Choroid plexus epithelial cell (primary cell): ENCODE measurements at regions not wholly inside any gene's neighbourhood (a gene's known extent, or its start where the extent isn't known, plus 50 kb on each side); places are given as distances from the start of the nearest gene placed in this dataset.
"Not testable (repeated sequence)": the region's sequence is repeated elsewhere in the genome, so short reads cannot be mapped to it uniquely, and the experiment has no call there.

Source experiments
- DNase-seq: peaks from one replicate; pipeline ENCODE4 v3.0.0-alpha.2; 2010; ENCODE audit warnings: low read depth
- H3K4me3 ChIP-seq: 2 replicates; pipeline ENCODE4 v1.5.1; 2011; ENCODE audit warnings: low read depth, mild to moderate bottlenecking, control low read depth, low read length, moderate library complexity
- TF ChIP-seq, protein P1 (sequence below): conservative IDR thresholded peaks from 2 replicates; pipeline ENCODE4 v1.5.1; 2011; ENCODE audit warnings: low read depth, mild to moderate bottlenecking, control low read depth, inconsistent platforms, low read length, moderate library complexity

DNA sequence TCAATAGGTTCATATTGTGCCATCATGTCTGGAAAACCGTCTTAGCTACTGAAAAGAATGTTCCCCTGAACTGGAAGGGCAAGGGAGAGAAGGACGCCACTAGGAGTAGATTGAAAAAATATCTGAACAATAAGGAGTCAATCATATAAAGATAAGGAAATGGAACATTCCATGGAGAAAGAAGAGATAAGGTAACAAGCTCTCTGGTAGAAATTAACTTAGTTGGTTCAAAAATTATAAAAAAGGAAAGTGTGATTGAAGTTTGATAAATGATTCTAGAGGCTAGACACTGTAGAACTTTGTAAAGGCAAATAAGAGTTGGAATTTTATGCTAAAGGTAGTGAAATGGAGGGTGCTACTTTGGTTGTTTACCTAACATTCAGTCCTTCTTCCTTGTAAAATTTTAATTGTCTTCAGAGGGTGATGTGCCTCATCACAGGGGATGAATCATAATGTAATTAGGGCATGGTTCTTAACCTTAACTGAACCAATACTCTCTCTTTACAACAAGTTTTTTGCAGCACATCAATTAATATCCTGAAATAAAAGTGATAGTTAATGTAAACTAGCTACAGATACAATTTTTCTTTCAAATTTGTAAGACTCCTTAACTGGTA lies 135.5 kb downstream of the GPX5 start:
- TF ChIP-seq, protein P1, sequence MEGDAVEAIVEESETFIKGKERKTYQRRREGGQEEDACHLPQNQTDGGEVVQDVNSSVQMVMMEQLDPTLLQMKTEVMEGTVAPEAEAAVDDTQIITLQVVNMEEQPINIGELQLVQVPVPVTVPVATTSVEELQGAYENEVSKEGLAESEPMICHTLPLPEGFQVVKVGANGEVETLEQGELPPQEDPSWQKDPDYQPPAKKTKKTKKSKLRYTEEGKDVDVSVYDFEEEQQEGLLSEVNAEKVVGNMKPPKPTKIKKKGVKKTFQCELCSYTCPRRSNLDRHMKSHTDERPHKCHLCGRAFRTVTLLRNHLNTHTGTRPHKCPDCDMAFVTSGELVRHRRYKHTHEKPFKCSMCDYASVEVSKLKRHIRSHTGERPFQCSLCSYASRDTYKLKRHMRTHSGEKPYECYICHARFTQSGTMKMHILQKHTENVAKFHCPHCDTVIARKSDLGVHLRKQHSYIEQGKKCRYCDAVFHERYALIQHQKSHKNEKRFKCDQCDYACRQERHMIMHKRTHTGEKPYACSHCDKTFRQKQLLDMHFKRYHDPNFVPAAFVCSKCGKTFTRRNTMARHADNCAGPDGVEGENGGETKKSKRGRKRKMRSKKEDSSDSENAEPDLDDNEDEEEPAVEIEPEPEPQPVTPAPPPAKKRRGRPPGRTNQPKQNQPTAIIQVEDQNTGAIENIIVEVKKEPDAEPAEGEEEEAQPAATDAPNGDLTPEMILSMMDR, result no peak
- DNase-seq, result no peak
- no peak overlapping the region for H3K4me3 ChIP-seq

DNA sequence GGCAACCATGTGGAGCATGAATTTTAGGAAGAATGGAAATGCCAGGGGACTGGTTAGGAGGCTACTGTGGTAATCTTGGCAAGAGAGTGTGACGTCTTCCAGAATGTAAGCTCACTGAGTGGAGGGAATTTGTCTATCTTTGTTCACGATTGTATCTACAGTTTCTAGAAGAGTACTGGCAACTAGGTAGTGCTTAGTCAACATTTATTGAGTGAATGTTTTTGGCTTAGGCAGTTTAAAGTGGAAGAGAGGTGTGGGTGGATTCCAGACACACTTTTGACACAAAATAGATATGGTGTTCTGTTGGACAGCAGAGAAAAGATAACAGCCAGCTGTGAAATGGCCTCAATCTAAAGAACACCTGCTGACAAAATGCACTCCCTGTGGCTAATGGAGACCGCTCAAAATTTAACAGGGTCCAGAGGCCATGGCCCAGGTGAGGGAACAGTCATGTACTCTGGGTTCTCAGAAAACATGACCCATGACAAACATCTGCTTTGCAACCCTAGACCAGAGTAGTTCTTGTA lies 139.3 kb downstream of the GPX5 start:
- no peak overlapping the region for H3K4me3 ChIP-seq
- TF ChIP-seq, protein P1, result no peak
- no peak for DNase-seq

DNA sequence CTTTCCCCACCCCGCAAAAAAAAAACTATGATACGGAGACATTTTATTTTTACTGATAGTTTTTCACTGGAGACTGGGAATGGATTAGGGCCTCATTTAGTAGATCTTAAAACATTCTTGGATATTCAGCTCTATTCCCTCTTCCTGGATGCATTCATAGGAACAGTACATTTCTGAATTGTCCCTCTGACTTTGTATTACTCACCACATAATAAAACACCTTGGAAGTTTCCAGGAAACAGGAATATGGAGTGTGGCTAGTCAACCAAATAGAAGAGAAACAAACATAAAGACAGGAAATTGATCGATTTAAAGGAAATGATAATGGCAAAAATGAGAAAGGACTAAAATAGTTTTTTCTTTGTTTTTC lies 147.7 kb downstream of the GPX5 start:
- DNase-seq, result no peak
- TF ChIP-seq, protein P1, result no peak
- H3K4me3 ChIP-seq, result no peak overlapping the region

DNA sequence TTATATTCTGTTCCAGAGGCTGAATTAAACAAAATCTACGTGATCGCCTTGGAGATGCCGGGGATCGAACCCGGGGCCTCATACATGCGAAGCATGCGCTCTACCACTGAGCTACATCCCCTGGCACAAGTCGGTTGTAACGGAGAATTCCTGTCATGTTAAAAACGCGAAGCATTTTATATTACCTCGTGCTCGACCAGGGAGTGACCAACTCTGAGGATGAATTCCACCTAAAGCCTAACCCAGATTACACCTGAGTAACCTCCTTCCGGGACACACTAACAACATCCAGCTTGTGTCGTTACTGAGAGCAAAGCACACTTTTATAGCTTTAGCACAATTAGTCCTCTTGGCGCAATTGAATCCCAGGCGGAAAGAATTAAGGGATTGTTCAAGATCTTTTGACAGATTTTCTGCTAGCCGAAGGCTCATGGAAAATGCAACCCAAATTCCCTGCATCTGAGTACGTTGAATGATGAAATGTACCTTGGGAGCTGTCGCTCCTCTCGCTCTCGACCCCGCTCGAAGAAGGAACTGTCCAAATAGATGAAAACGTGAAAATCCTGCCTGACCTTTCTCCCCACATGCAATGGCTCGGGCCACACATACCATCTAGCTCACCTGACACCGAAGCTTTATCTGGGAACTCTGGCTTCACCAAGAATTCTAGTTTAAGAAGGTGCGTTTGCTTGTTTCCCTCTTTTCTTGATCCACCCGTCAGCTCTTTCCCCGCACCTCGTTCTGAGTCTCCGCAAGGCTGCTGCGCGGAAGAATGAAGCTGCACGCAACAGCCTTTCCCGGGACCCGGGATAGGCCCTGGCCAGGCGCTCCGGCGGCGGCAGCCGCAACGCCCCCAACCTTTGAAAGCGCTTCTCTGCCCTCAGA lies 148.3 kb downstream of the GPX5 start:
- peak overlapping the region; percentile 53 for H3K4me3 ChIP-seq

DNA sequence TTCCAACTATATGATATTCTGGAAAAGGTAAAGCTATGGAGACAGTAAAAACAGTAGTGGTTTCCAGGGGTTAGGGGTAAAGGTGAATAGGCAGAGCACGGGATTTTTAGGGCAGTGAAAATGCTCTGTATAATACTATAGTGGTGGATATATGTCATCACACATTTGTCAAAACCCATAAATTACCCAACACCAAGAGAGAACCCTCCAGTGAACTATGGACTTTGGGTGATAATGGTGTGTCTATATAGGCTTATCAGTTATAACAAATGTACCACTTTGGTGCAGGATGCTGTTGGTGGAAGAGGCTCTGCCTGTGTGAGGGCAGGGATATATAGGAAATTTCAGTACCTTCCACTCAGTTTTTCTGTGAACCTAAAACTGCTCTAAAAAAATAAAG lies 149.9 kb downstream of the GPX5 start:
- TF ChIP-seq, protein P1, result no peak
- no peak overlapping the region for H3K4me3 ChIP-seq
- DNase-seq, result no peak

More for the DNA sequence above, 148.3 kb downstream of the GPX5 start:
- DNase-seq, result peak; percentile 76
- TF ChIP-seq, protein P1, result no peak

DNA sequence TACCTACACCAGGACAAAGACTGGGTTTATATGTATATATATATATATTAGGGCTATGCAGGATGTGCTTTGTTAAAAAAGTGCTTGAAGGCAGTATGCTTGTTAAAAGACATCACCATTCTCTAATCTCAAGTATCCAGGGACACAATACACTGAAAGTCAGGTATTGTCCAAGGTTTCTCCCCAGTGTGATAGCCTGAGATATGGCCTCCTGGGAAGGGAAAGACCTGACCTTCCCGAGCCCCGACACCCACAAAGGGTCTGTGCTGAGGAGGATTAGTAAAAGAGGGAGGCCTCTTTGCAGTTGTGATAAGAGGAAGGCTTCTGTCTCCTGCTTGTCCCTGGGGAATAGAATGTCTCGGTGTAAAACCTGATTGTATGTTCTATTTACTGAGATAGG lies 156.9 kb downstream of the GPX5 start:
- DNase-seq, result no peak
- no peak overlapping the region for H3K4me3 ChIP-seq
- TF ChIP-seq, protein P1, result no peak

DNA sequence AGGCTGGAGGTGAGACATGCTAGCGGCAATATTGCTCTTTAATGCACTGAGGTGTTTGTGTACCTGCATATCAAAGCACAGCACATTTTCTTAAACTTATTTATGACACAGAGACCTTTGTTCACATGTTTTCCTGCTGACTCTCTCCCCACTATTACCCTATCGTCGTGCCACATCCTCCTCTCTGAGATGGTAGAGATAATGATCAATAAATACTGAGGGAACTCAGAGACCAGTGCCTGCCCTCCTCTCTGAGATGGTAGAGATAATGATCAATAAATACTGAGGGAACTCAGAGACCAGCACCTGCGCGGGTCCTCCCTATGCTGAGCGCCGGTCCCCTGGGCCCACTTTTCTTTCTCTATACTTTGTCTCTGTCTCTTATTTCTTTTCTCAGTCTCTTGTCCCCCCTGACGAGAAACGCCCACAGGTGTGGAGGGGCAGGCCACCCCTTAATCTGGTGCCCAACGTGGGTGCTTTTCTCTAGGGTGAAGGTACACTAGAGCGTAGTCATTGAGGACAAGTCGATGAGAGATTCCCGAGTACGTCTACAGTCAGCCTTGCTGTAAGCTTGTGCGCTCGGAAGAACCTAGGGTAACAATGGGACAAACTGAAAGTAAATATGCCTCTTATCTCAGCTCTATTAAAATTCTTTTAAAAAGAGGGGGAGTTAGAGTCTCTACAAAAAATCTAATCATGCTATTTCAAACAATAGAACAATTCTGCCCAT lies 157.4 kb downstream of the GPX5 start:
- H3K4me3 ChIP-seq, DNase-seq: not testable (repeated sequence)
